ENCODE measurements at regions not wholly inside any gene's neighbourhood (a gene's known extent, or its start where the extent isn't known, plus 50 kb on each side); places are given as distances from the start of the nearest gene placed in this dataset.

GRCh38 chr18:48488388-48488850 is 50.4 kb upstream of the CTIF start:
- peak; percentile 9 for DNase-seq (ENCODE audit: low spot score)
- no peaks in the 10 kb centered on the region for H3K79me2 ChIP-seq (replicated peaks; ENCODE audit: insufficient read depth)
- H3K4me3 ChIP-seq = no peak overlapping the region
- no peak overlapping the region for H3K4me3 Mint-ChIP-seq
- H3K27ac Mint-ChIP-seq = no peak overlapping the region
- H3K4me1 ChIP-seq (ENCODE audit: insufficient read depth) = no peaks in the 10 kb centered on the region
- no peaks in the 10 kb centered on the region for H3K4me1 Mint-ChIP-seq
- H3K27ac ChIP-seq (ENCODE audit: low read depth) = no peak overlapping the region
- no peaks in the 10 kb centered on the region for H3K36me3 Mint-ChIP-seq (ENCODE audit: low read depth)
- no peaks in the 10 kb centered on the region for H3F3A ChIP-seq (replicated peaks; ENCODE audit: low read depth)
- no peaks in the 10 kb centered on the region for H4K20me1 ChIP-seq (replicated peaks; ENCODE audit: insufficient read depth)
- peaks cover 2% of the 10 kb centered on the region for H3K27me3 Mint-ChIP-seq (ENCODE audit: insufficient read depth, low read depth, poor library complexity)
- no peaks in the 10 kb centered on the region for H3K36me3 ChIP-seq (ENCODE audit: insufficient read depth)
- ATAC-seq = no peak
- no peak overlapping the region for H2AFZ ChIP-seq
- H3K27me3 ChIP-seq (ENCODE audit: insufficient read depth) = no peaks in the 10 kb centered on the region
- H3K4me2 ChIP-seq = no peak overlapping the region
- H3K9me2 ChIP-seq (ENCODE audit: insufficient read depth) = no peaks in the 10 kb centered on the region
- TF ChIP-seq CTCF (conservative IDR thresholded peaks at IDR 0.05; ENCODE audit: low read depth in 2 of 2) (no peak), ZNF462 (CRISPR knock-in tag; IDR thresholded peaks at IDR 0.05) (no peak), ZNF114 (CRISPR knock-in tag; IDR thresholded peaks at IDR 0.05) (no peak), STAT1 (IDR thresholded peaks at IDR 0.05; ENCODE audit: unreplicated experiment) (no peak), JUNB (IDR thresholded peaks at IDR 0.05; ENCODE audit: unreplicated experiment) (no peak), NANOG (IDR thresholded peaks at IDR 0.05; ENCODE audit: borderline replicate concordance) (no peak), ZNF331 (CRISPR knock-in tag; IDR thresholded peaks at IDR 0.05; ENCODE audit: low read depth) (no peak), EZH2 (IDR thresholded peaks at IDR 0.05; ENCODE audit: low read depth, unreplicated experiment) (no peak), REST (IDR thresholded peaks at IDR 0.05; ENCODE audit: unreplicated experiment) (no peak), ETS1 (IDR thresholded peaks at IDR 0.05) (no peak), POLR2AphosphoS5 (IDR thresholded peaks at IDR 0.05; ENCODE audit: low read depth) (no peak), EZH2phosphoT487 (IDR thresholded peaks at IDR 0.05; ENCODE audit: unreplicated experiment) (no peak), CREB1 (CRISPR knock-in tag; IDR thresholded peaks at IDR 0.05; ENCODE audit: low read depth) (no peak)
- H3K9me3 Mint-ChIP-seq = peaks cover 3% of the 10 kb centered on the region; the same call in 2 of the 3 replicates
